H1 (cell line): ENCODE measurements at regions not wholly inside any gene's neighbourhood (a gene's known extent, or its start where the extent isn't known, plus 50 kb on each side); places are given as distances from the start of the nearest gene placed in this dataset.

ENCODE experiments used
- CTCF ChIA-PET: fragments of 300-600 bp; sonication (Branson Sonifier 250); formaldehyde crosslinking; loops from one replicate; lab custom pipeline; 2021; ENCODE audit not compliant: partially characterized antibody; lab: Charles Lee
- POLR2A ChIA-PET: fragments of 300-600 bp; sonication (Branson Sonifier 250); formaldehyde crosslinking; loops from one replicate; lab custom pipeline; 2021; ENCODE audit warnings: inconsistent platforms; ENCODE audit not compliant: partially characterized antibody; lab: Charles Lee
- DNase-seq, 2 experiments: peaks; one replicate each; pipeline versions ENCODE4 v3.0.0 to v3.0.0-alpha.2; 2010 to 2022; ENCODE audit warnings: low spot score in 2 of 2, low read depth in 1 of 2, mixed read lengths in 1 of 2
- FAIRE-seq: peaks from 2 replicates; lab custom pipeline; 2011; peaks lifted over from hg19 to GRCh38; lab: Jason Lieb, UNC
- H2AFZ ChIP-seq: 2 replicates; pipeline ENCODE4 v1.8.1; 2012; ENCODE audit warnings: low read length, inconsistent platforms
- H2AK5ac ChIP-seq: 2 replicates; pipeline ENCODE4 v1.6.1; 2013; ENCODE audit warnings: low read depth, low read length
- H2BK120ac ChIP-seq: replicated peaks from 2 replicates; pipeline ENCODE3; 2013; ENCODE audit warnings: low read depth, low read length, inconsistent platforms
- H2BK12ac ChIP-seq: 2 replicates; pipeline ENCODE4 v1.6.1; 2013; ENCODE audit warnings: low read depth, low read length
- H2BK15ac ChIP-seq: 2 replicates; pipeline ENCODE4 v1.6.1; 2013; ENCODE audit warnings: low read length
- H2BK20ac ChIP-seq: 2 replicates; pipeline ENCODE4 v1.6.1; 2013; ENCODE audit warnings: low read length
- H2BK5ac ChIP-seq: 2 replicates; pipeline ENCODE4 v1.6.1; 2013; ENCODE audit warnings: low read depth, low read length
- H3K14ac ChIP-seq: 2 replicates; pipeline ENCODE4 v1.6.1; 2013; ENCODE audit warnings: inconsistent platforms; ENCODE audit not compliant: insufficient read length
- H3K18ac ChIP-seq: 2 replicates; pipeline ENCODE4 v1.6.1; 2013; ENCODE audit warnings: low read length; ENCODE audit errors: extremely low read depth
- H3K23ac ChIP-seq: 2 replicates; pipeline ENCODE4 v1.6.1; 2013; ENCODE audit warnings: inconsistent platforms; ENCODE audit not compliant: insufficient read length
- H3K23me2 ChIP-seq: 2 replicates; pipeline ENCODE4 v1.6.1; 2013; ENCODE audit warnings: low read depth, low read length
- H3K27ac ChIP-seq: 2 replicates; pipeline ENCODE4 v1.6.1; 2011; ENCODE audit warnings: low read depth, low read length, inconsistent platforms
- H3K27me3 ChIP-seq, 4 experiments: replicated peaks in 1 of 4; 1 replicate in 1 of 4; 2 replicates in 3 of 4; pipeline versions ENCODE4 v1.6.1 to v1.8.1; 2011 to 2013; ENCODE audit warnings: low read length in 3 of 4, mild to moderate bottlenecking in 3 of 4, inconsistent platforms in 2 of 4, mixed read lengths in 2 of 4, moderate library complexity in 1 of 4; ENCODE audit not compliant: control insufficient read depth in 3 of 4, insufficient read depth in 3 of 4; ENCODE audit errors: extremely low read depth in 1 of 4
- H3K36me3 ChIP-seq, 4 experiments: 2 replicates each; pipeline versions ENCODE4 v1.6.1 to v1.8.1; 2011 to 2013; ENCODE audit warnings: mild to moderate bottlenecking in 4 of 4, low read length in 3 of 4, moderate library complexity in 2 of 4, control low read depth in 1 of 4, inconsistent platforms in 1 of 4; ENCODE audit not compliant: insufficient read depth in 4 of 4, control insufficient read depth in 2 of 4
- H3K4ac ChIP-seq: replicated peaks from 2 replicates; pipeline ENCODE3; 2013; ENCODE audit warnings: low read length, low read depth, mixed read lengths, inconsistent platforms; ENCODE audit not compliant: insufficient read length
- H3K4me1 ChIP-seq, 4 experiments: replicated peaks in 1 of 4; 1 replicate in 1 of 4; 2 replicates in 3 of 4; pipeline versions ENCODE4 v1.6.1 to v1.8.1; 2011 to 2013; ENCODE audit warnings: low read length in 3 of 4, inconsistent platforms in 2 of 4, mixed read lengths in 1 of 4; ENCODE audit not compliant: insufficient read depth in 4 of 4, control insufficient read depth in 3 of 4
- H3K4me2 ChIP-seq, 2 experiments: 2 replicates each; pipeline versions ENCODE4 v1.6.1 to v1.8.1; 2011 to 2013; ENCODE audit warnings: low read depth in 2 of 2, low read length in 2 of 2, control low read depth in 1 of 2, inconsistent platforms in 1 of 2, mild to moderate bottlenecking in 1 of 2; ENCODE audit not compliant: insufficient read depth in 1 of 2
- H3K4me3 ChIP-seq, 4 experiments: fragments of 200-600, 300-600 bp in 1 of 4; sonication (generic), shearing (Covaris generic), sonication (Bioruptor Twin) in 1 of 4; 2 replicates each; pipeline versions ENCODE4 v1.5.1 to v1.8.1; 2011 to 2016; ENCODE audit warnings: low read length in 4 of 4, low read depth in 3 of 4, control low read depth in 2 of 4, inconsistent platforms in 2 of 4, mild to moderate bottlenecking in 2 of 4, mixed read lengths in 1 of 4, moderate library complexity in 1 of 4; ENCODE audit not compliant: insufficient read depth in 2 of 4; ENCODE audit errors: extremely low read depth in 1 of 4
- H3K56ac ChIP-seq: replicated peaks from 2 replicates; pipeline ENCODE3; 2013; ENCODE audit warnings: low read depth, mild to moderate bottlenecking, mixed read lengths, low read length, inconsistent platforms; ENCODE audit not compliant: insufficient read length
- H3K79me1 ChIP-seq: 2 replicates; pipeline ENCODE4 v1.6.1; 2013; ENCODE audit warnings: low read depth, low read length, control low read depth
- H3K79me2 ChIP-seq, 2 experiments: 2 replicates each; pipeline versions ENCODE4 v1.6.1 to v1.8.1; 2012 to 2013; ENCODE audit warnings: low read length in 2 of 2, mild to moderate bottlenecking in 2 of 2, inconsistent platforms in 1 of 2; ENCODE audit not compliant: insufficient read depth in 2 of 2, control insufficient read depth in 1 of 2
- H3K9ac ChIP-seq, 4 experiments: replicated peaks in 1 of 4; 1 replicate in 1 of 4; 2 replicates in 3 of 4; pipeline versions ENCODE4 v1.6.1 to v1.8.1; 2011 to 2013; ENCODE audit warnings: low read depth in 3 of 4, low read length in 3 of 4, control low read depth in 2 of 4, mild to moderate bottlenecking in 2 of 4, moderate library complexity in 2 of 4, inconsistent platforms in 1 of 4; ENCODE audit errors: extremely low read depth in 1 of 4
- H3K9me3 ChIP-seq, 2 experiments: 2 replicates each; pipeline versions ENCODE4 v1.6.1 to v1.8.1; 2012 to 2013; ENCODE audit warnings: mild to moderate bottlenecking in 2 of 2, moderate library complexity in 2 of 2, control low read depth in 1 of 2, inconsistent platforms in 1 of 2, low read depth in 1 of 2, low read length in 1 of 2, mixed read lengths in 1 of 2; ENCODE audit not compliant: insufficient read depth in 2 of 2
- H4K20me1 ChIP-seq, 2 experiments: replicated peaks in 1 of 2; 2 replicates each; pipeline versions ENCODE3 to v1.8.1; 2011 to 2013; ENCODE audit warnings: inconsistent platforms in 2 of 2, low read length in 2 of 2, mild to moderate bottlenecking in 1 of 2; ENCODE audit not compliant: insufficient read depth in 2 of 2, control insufficient read depth in 1 of 2
- H4K5ac ChIP-seq: 2 replicates; pipeline ENCODE4 v1.6.1; 2013; ENCODE audit warnings: low read length, low read depth, mixed read lengths, inconsistent platforms; ENCODE audit not compliant: insufficient read length
- H4K8ac ChIP-seq: 2 replicates; pipeline ENCODE4 v1.8.0; 2013; ENCODE audit warnings: mild to moderate bottlenecking, moderate library complexity, low read length, inconsistent platforms; ENCODE audit not compliant: insufficient read depth; ENCODE audit errors: extremely low read depth
- H4K91ac ChIP-seq: replicated peaks from 2 replicates; pipeline ENCODE3; 2013; ENCODE audit warnings: low read length, mixed read lengths, inconsistent platforms; ENCODE audit not compliant: insufficient read length
- SIX5 ChIP-seq: IDR thresholded peaks from 2 replicates; pipeline ENCODE4 v1.6.1; 2011; ENCODE audit warnings: mild to moderate bottlenecking, low read depth, low read length
- SRF ChIP-seq: IDR thresholded peaks from 2 replicates; pipeline ENCODE4 v1.6.1; 2011; ENCODE audit warnings: mild to moderate bottlenecking, low read depth, low read length, moderate library complexity
- WGBS, 2 experiments: shearing (Covaris generic) in 1 of 2; methylation state at CpG; one replicate each; pipeline versions ENCODE4 v1.1.6 to v1.1.7; 2013 to 2015; ENCODE audit warnings: low lambda C conversion rate in 2 of 2, mixed read lengths in 2 of 2, inconsistent platforms in 1 of 2, low coverage in 1 of 2, missing lambda C conversion rate in 1 of 2; ENCODE audit not compliant: insufficient replicate concordance in 2 of 2, insufficient coverage in 1 of 2, insufficient read length in 1 of 2; ENCODE audit errors: extremely low coverage in 1 of 2, missing lambda C conversion rate in 1 of 2; 5-methylcytosine and 5-hydroxymethylcytosine counted together
- TF ChIP-seq, protein P1 (sequence below): IDR thresholded peaks from 2 replicates; pipeline ENCODE4 v1.6.1; 2012; ENCODE audit warnings: low read length, inconsistent platforms

DNA sequence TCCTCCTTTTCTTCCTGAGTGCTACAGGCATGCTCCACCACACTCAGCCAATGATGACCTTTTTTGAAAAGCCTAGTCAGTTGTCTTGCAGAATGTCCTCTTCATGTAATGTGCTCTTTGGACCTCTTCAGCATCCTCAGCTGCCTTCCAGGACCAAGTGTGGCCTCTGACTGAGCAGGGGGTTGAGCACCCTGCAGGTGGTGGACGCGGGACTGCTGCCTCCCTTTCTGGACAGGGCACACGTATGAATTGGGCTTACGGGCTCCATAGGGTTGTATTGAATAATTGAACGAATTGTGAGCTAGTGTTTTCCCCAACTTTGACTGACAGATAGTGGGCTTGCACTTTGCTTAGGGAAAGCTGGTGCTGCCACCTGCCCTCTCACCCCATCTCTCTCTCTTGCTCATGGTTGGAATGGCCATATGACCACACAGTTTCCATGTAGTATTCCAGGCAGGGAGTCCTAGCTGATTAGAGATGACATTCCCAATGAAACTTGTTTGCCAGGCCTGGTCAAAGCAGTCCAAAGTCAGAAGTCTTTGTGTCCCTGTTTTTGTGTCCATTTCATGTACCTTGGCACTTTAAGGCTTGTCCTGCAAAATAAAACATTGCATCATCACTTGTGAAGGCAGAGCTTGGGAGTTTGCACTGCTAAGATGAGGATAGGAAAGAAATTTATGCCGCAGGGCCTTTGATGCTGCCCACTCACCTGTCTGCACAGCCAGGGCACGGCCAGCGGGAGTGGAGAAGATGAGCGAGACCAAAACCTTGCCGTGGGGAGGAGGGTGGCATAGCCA is 76.3 kb upstream of the NPAS1 start:
- ChIA-PET POLR2A (interaction anchor here (0.6 to 1.8 kb wide), 2 partner anchors 33 to 71 kb away, joined by 4 to 8 read pairs; no protein-coding TSS in a partner anchor), CTCF (interaction anchor here (0.6 to 4.0 kb wide), 8 partner anchors 11 to 219 kb away, joined by 3 to 24 read pairs (median 4); no protein-coding TSS in a partner anchor)
- TF ChIP-seq, protein P1, sequence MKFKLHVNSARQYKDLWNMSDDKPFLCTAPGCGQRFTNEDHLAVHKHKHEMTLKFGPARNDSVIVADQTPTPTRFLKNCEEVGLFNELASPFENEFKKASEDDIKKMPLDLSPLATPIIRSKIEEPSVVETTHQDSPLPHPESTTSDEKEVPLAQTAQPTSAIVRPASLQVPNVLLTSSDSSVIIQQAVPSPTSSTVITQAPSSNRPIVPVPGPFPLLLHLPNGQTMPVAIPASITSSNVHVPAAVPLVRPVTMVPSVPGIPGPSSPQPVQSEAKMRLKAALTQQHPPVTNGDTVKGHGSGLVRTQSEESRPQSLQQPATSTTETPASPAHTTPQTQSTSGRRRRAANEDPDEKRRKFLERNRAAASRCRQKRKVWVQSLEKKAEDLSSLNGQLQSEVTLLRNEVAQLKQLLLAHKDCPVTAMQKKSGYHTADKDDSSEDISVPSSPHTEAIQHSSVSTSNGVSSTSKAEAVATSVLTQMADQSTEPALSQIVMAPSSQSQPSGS, result no peak
- TF ChIP-seq SIX5 (no peak), SRF (no peak)
- no peak overlapping the region for H3K4me2 ChIP-seq
- DNase-seq (no peak), FAIRE-seq (no peak)
- no peak overlapping the region for H3K14ac ChIP-seq
- no peaks in the 10 kb centered on the region for H3K23me2 ChIP-seq
- H3K27ac ChIP-seq, result no peak overlapping the region
- no peak overlapping the region for H2AFZ ChIP-seq
- H3K4me3 ChIP-seq, result no peak overlapping the region
- H3K79me2 ChIP-seq, result peaks cover 0 to 18% of the 10 kb centered on the region in 2 experiments; a peak in 2 of 4 replicates
- H4K5ac ChIP-seq, result no peak overlapping the region
- no peak overlapping the region for H4K91ac ChIP-seq
- 92% methylated on average over 10 of the region's 10 CpGs; no CpG with 5 or more reads in 1 of the 2 experiments for WGBS, 2 experiments
- H3K36me3 ChIP-seq, result peaks cover 0 to 4% (median 0%) of the 10 kb centered on the region in 4 experiments; a peak in 3 of 8 replicates
- H2BK15ac ChIP-seq, result no peak overlapping the region
- H3K4ac ChIP-seq, result no peak overlapping the region
- no peak overlapping the region for H3K23ac ChIP-seq
- no peak overlapping the region for H3K56ac ChIP-seq
- no peak overlapping the region for H2BK120ac ChIP-seq
- H2BK12ac ChIP-seq, result no peak overlapping the region
- H3K18ac ChIP-seq, result no peak overlapping the region
- peaks cover 2 to 3% of the 10 kb centered on the region in 2 experiments for H4K20me1 ChIP-seq
- peaks cover 3% of the 10 kb centered on the region for H3K79me1 ChIP-seq
- no peak overlapping the region for H2AK5ac ChIP-seq
- H3K9me3 ChIP-seq, result no peaks in the 10 kb centered on the region
- H2BK20ac ChIP-seq, result no peak overlapping the region
- no peak overlapping the region; the same call in 1 of the 2 replicates for H4K8ac ChIP-seq
- H3K4me1 ChIP-seq, result peaks cover 1 to 10% (median 6%) of the 10 kb centered on the region in 4 experiments; a peak in 4 of 7 replicates
- no peak overlapping the region for H3K9ac ChIP-seq
- H2BK5ac ChIP-seq, result peak overlapping the region; percentile 62; the same call in 1 of the 2 replicates
- H3K27me3 ChIP-seq, result no peaks in the 10 kb centered on the region
